H1 (cell line): ENCODE measurements at regions not wholly inside any gene's neighbourhood (a gene's known extent, or its start where the extent isn't known, plus 50 kb on each side); places are given as distances from the start of the nearest gene placed in this dataset.

ENCODE experiments used
- CTCF ChIA-PET: fragments of 300-600 bp; sonication (Branson Sonifier 250); formaldehyde crosslinking; loops from one replicate; lab custom pipeline; 2021; ENCODE audit not compliant: partially characterized antibody; lab: Charles Lee
- POLR2A ChIA-PET: fragments of 300-600 bp; sonication (Branson Sonifier 250); formaldehyde crosslinking; loops from one replicate; lab custom pipeline; 2021; ENCODE audit warnings: inconsistent platforms; ENCODE audit not compliant: partially characterized antibody; lab: Charles Lee
- DNase-seq, 2 experiments: peaks; one replicate each; pipeline versions ENCODE4 v3.0.0 to v3.0.0-alpha.2; 2010 to 2022; ENCODE audit warnings: low spot score in 2 of 2, low read depth in 1 of 2, mixed read lengths in 1 of 2
- FAIRE-seq: peaks from 2 replicates; lab custom pipeline; 2011; peaks lifted over from hg19 to GRCh38; lab: Jason Lieb, UNC
- H2AFZ ChIP-seq: 2 replicates; pipeline ENCODE4 v1.8.1; 2012; ENCODE audit warnings: low read length, inconsistent platforms
- H2AK5ac ChIP-seq: 2 replicates; pipeline ENCODE4 v1.6.1; 2013; ENCODE audit warnings: low read depth, low read length
- H2BK120ac ChIP-seq: replicated peaks from 2 replicates; pipeline ENCODE3; 2013; ENCODE audit warnings: low read depth, low read length, inconsistent platforms
- H2BK12ac ChIP-seq: 2 replicates; pipeline ENCODE4 v1.6.1; 2013; ENCODE audit warnings: low read depth, low read length
- H2BK15ac ChIP-seq: 2 replicates; pipeline ENCODE4 v1.6.1; 2013; ENCODE audit warnings: low read length
- H2BK20ac ChIP-seq: 2 replicates; pipeline ENCODE4 v1.6.1; 2013; ENCODE audit warnings: low read length
- H2BK5ac ChIP-seq: 2 replicates; pipeline ENCODE4 v1.6.1; 2013; ENCODE audit warnings: low read depth, low read length
- H3K14ac ChIP-seq: 2 replicates; pipeline ENCODE4 v1.6.1; 2013; ENCODE audit warnings: inconsistent platforms; ENCODE audit not compliant: insufficient read length
- H3K18ac ChIP-seq: 2 replicates; pipeline ENCODE4 v1.6.1; 2013; ENCODE audit warnings: low read length; ENCODE audit errors: extremely low read depth
- H3K23ac ChIP-seq: 2 replicates; pipeline ENCODE4 v1.6.1; 2013; ENCODE audit warnings: inconsistent platforms; ENCODE audit not compliant: insufficient read length
- H3K23me2 ChIP-seq: 2 replicates; pipeline ENCODE4 v1.6.1; 2013; ENCODE audit warnings: low read depth, low read length
- H3K27ac ChIP-seq: 2 replicates; pipeline ENCODE4 v1.6.1; 2011; ENCODE audit warnings: low read depth, low read length, inconsistent platforms
- H3K27me3 ChIP-seq, 4 experiments: replicated peaks in 1 of 4; 1 replicate in 1 of 4; 2 replicates in 3 of 4; pipeline versions ENCODE4 v1.6.1 to v1.8.1; 2011 to 2013; ENCODE audit warnings: low read length in 3 of 4, mild to moderate bottlenecking in 3 of 4, inconsistent platforms in 2 of 4, mixed read lengths in 2 of 4, moderate library complexity in 1 of 4; ENCODE audit not compliant: control insufficient read depth in 3 of 4, insufficient read depth in 3 of 4; ENCODE audit errors: extremely low read depth in 1 of 4
- H3K36me3 ChIP-seq, 4 experiments: 2 replicates each; pipeline versions ENCODE4 v1.6.1 to v1.8.1; 2011 to 2013; ENCODE audit warnings: mild to moderate bottlenecking in 4 of 4, low read length in 3 of 4, moderate library complexity in 2 of 4, control low read depth in 1 of 4, inconsistent platforms in 1 of 4; ENCODE audit not compliant: insufficient read depth in 4 of 4, control insufficient read depth in 2 of 4
- H3K4ac ChIP-seq: replicated peaks from 2 replicates; pipeline ENCODE3; 2013; ENCODE audit warnings: low read length, low read depth, mixed read lengths, inconsistent platforms; ENCODE audit not compliant: insufficient read length
- H3K4me1 ChIP-seq, 4 experiments: replicated peaks in 1 of 4; 1 replicate in 1 of 4; 2 replicates in 3 of 4; pipeline versions ENCODE4 v1.6.1 to v1.8.1; 2011 to 2013; ENCODE audit warnings: low read length in 3 of 4, inconsistent platforms in 2 of 4, mixed read lengths in 1 of 4; ENCODE audit not compliant: insufficient read depth in 4 of 4, control insufficient read depth in 3 of 4
- H3K4me2 ChIP-seq, 2 experiments: 2 replicates each; pipeline versions ENCODE4 v1.6.1 to v1.8.1; 2011 to 2013; ENCODE audit warnings: low read depth in 2 of 2, low read length in 2 of 2, control low read depth in 1 of 2, inconsistent platforms in 1 of 2, mild to moderate bottlenecking in 1 of 2; ENCODE audit not compliant: insufficient read depth in 1 of 2
- H3K4me3 ChIP-seq, 4 experiments: fragments of 200-600, 300-600 bp in 1 of 4; sonication (generic), shearing (Covaris generic), sonication (Bioruptor Twin) in 1 of 4; 2 replicates each; pipeline versions ENCODE4 v1.5.1 to v1.8.1; 2011 to 2016; ENCODE audit warnings: low read length in 4 of 4, low read depth in 3 of 4, control low read depth in 2 of 4, inconsistent platforms in 2 of 4, mild to moderate bottlenecking in 2 of 4, mixed read lengths in 1 of 4, moderate library complexity in 1 of 4; ENCODE audit not compliant: insufficient read depth in 2 of 4; ENCODE audit errors: extremely low read depth in 1 of 4
- H3K56ac ChIP-seq: replicated peaks from 2 replicates; pipeline ENCODE3; 2013; ENCODE audit warnings: low read depth, mild to moderate bottlenecking, mixed read lengths, low read length, inconsistent platforms; ENCODE audit not compliant: insufficient read length
- H3K79me1 ChIP-seq: 2 replicates; pipeline ENCODE4 v1.6.1; 2013; ENCODE audit warnings: low read depth, low read length, control low read depth
- H3K79me2 ChIP-seq, 2 experiments: 2 replicates each; pipeline versions ENCODE4 v1.6.1 to v1.8.1; 2012 to 2013; ENCODE audit warnings: low read length in 2 of 2, mild to moderate bottlenecking in 2 of 2, inconsistent platforms in 1 of 2; ENCODE audit not compliant: insufficient read depth in 2 of 2, control insufficient read depth in 1 of 2
- H3K9ac ChIP-seq, 4 experiments: replicated peaks in 1 of 4; 1 replicate in 1 of 4; 2 replicates in 3 of 4; pipeline versions ENCODE4 v1.6.1 to v1.8.1; 2011 to 2013; ENCODE audit warnings: low read depth in 3 of 4, low read length in 3 of 4, control low read depth in 2 of 4, mild to moderate bottlenecking in 2 of 4, moderate library complexity in 2 of 4, inconsistent platforms in 1 of 4; ENCODE audit errors: extremely low read depth in 1 of 4
- H3K9me3 ChIP-seq, 2 experiments: 2 replicates each; pipeline versions ENCODE4 v1.6.1 to v1.8.1; 2012 to 2013; ENCODE audit warnings: mild to moderate bottlenecking in 2 of 2, moderate library complexity in 2 of 2, control low read depth in 1 of 2, inconsistent platforms in 1 of 2, low read depth in 1 of 2, low read length in 1 of 2, mixed read lengths in 1 of 2; ENCODE audit not compliant: insufficient read depth in 2 of 2
- H4K20me1 ChIP-seq, 2 experiments: replicated peaks in 1 of 2; 2 replicates each; pipeline versions ENCODE3 to v1.8.1; 2011 to 2013; ENCODE audit warnings: inconsistent platforms in 2 of 2, low read length in 2 of 2, mild to moderate bottlenecking in 1 of 2; ENCODE audit not compliant: insufficient read depth in 2 of 2, control insufficient read depth in 1 of 2
- H4K5ac ChIP-seq: 2 replicates; pipeline ENCODE4 v1.6.1; 2013; ENCODE audit warnings: low read length, low read depth, mixed read lengths, inconsistent platforms; ENCODE audit not compliant: insufficient read length
- H4K8ac ChIP-seq: 2 replicates; pipeline ENCODE4 v1.8.0; 2013; ENCODE audit warnings: mild to moderate bottlenecking, moderate library complexity, low read length, inconsistent platforms; ENCODE audit not compliant: insufficient read depth; ENCODE audit errors: extremely low read depth
- H4K91ac ChIP-seq: replicated peaks from 2 replicates; pipeline ENCODE3; 2013; ENCODE audit warnings: low read length, mixed read lengths, inconsistent platforms; ENCODE audit not compliant: insufficient read length
- ASH2L ChIP-seq: fragments of 200-600, 300-600 bp; sonication (generic); IDR thresholded peaks from one replicate; pipeline ENCODE4 v1.7.1; 2017; ENCODE audit warnings: low read length
- BCL11A ChIP-seq, 2 experiments: IDR thresholded peaks; one replicate each; pipeline ENCODE4 v1.6.1; 2011; ENCODE audit warnings: low read depth in 2 of 2, low read length in 2 of 2, mild to moderate bottlenecking in 2 of 2
- EGR1 ChIP-seq: IDR thresholded peaks from 2 replicates; pipeline ENCODE4 v1.6.1; 2011; ENCODE audit warnings: low read depth, low read length, borderline replicate concordance
- JUN ChIP-seq: IDR thresholded peaks from 2 replicates; pipeline ENCODE4 v1.6.1; 2011; ENCODE audit warnings: low read depth, mild to moderate bottlenecking, improper control_type of control experiment, low read length
- TEAD4 ChIP-seq: IDR thresholded peaks from 2 replicates; pipeline ENCODE4 v1.6.1; 2012; ENCODE audit warnings: low read depth, low read length, inconsistent platforms, mixed read lengths
- WGBS, 2 experiments: shearing (Covaris generic) in 1 of 2; methylation state at CpG; one replicate each; pipeline versions ENCODE4 v1.1.6 to v1.1.7; 2013 to 2015; ENCODE audit warnings: low lambda C conversion rate in 2 of 2, mixed read lengths in 2 of 2, inconsistent platforms in 1 of 2, low coverage in 1 of 2, missing lambda C conversion rate in 1 of 2; ENCODE audit not compliant: insufficient replicate concordance in 2 of 2, insufficient coverage in 1 of 2, insufficient read length in 1 of 2; ENCODE audit errors: extremely low coverage in 1 of 2, missing lambda C conversion rate in 1 of 2; 5-methylcytosine and 5-hydroxymethylcytosine counted together

DNA sequence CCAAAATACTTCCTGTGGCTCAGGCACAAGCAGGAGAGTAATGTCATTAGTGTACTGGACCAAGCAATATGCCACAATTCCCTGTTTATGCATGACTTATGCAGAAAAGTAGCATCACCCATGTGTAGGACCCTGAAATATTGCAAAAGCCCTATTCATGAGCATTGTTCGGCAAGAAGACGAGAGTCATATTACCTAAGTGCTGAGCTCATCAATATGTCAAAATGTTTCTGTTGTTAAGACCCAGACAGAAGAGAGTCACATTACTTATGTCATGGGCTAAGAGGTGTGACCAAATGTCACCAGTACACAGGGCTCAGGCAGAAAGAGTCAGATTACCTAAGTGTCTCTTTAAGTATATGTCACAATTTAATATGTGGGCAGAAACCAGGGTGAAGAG, 1172.6 kb upstream of the AMELY start:
- no peak overlapping the region for H2BK15ac ChIP-seq
- no peaks in the 10 kb centered on the region for H3K36me3 ChIP-seq
- WGBS, 2 experiments, result 80% methylated on average over 2 of the region's 2 CpGs; no CpG with 5 or more reads in 1 of the 2 experiments
- no peak overlapping the region for H2BK5ac ChIP-seq
- no peaks in the 10 kb centered on the region for H4K20me1 ChIP-seq
- ChIA-PET POLR2A (no interaction called here), CTCF (no interaction called here)
- FAIRE-seq, result no peak
- no peak overlapping the region for H3K56ac ChIP-seq
- no peaks in the 10 kb centered on the region for H3K79me2 ChIP-seq
- H4K5ac ChIP-seq, result no peak overlapping the region
- no peak overlapping the region for H2BK20ac ChIP-seq
- no peak overlapping the region for H3K14ac ChIP-seq
- no peak overlapping the region for H2BK120ac ChIP-seq
- no peak overlapping the region for H2AFZ ChIP-seq
- H2BK12ac ChIP-seq, result no peak overlapping the region
- H3K9ac ChIP-seq, result no peak overlapping the region
- H3K79me1 ChIP-seq, result no peaks in the 10 kb centered on the region
- DNase-seq, result no peak
- H4K8ac ChIP-seq, result no peak overlapping the region
- no peaks in the 10 kb centered on the region for H3K23me2 ChIP-seq
- no peaks in the 10 kb centered on the region for H3K4me1 ChIP-seq
- H3K9me3 ChIP-seq, result peaks cover 26 to 60% of the 10 kb centered on the region in 2 experiments
- H3K4me2 ChIP-seq, result no peak overlapping the region
- H3K18ac ChIP-seq, result no peak overlapping the region
- H3K4ac ChIP-seq, result no peak overlapping the region
- no peak overlapping the region for H3K23ac ChIP-seq
- no peak overlapping the region for H3K27ac ChIP-seq
- H3K4me3 ChIP-seq, result no peak overlapping the region
- H4K91ac ChIP-seq, result no peak overlapping the region
- no peaks in the 10 kb centered on the region for H3K27me3 ChIP-seq
- no peak overlapping the region for H2AK5ac ChIP-seq
- TF ChIP-seq JUN, result no peak
- no peak for TF ChIP-seq TEAD4
- no peak for TF ChIP-seq BCL11A (IDR thresholded peaks at IDR 0.05; ENCODE audit: low read depth in 2 of 2, low read length in 2 of 2)
- no peak for TF ChIP-seq ASH2L
- no peak for TF ChIP-seq EGR1
